ENCODE measurements at regions not wholly inside any gene's neighbourhood (a gene's known extent, or its start where the extent isn't known, plus 50 kb on each side); places are given as distances from the start of the nearest gene placed in this dataset.

- TF ChIP-seq PKNOX1 (IDR thresholded peaks at IDR 0.05) (no peak), ARNT (IDR thresholded peaks at IDR 0.05) (no peak), HDGF (IDR thresholded peaks at IDR 0.05; ENCODE audit: borderline replicate concordance) (no peak), SP1 (IDR thresholded peaks at IDR 0.05) (no peak), L3MBTL2 (conservative IDR thresholded peaks at IDR 0.05) (no peak), NFRKB (IDR thresholded peaks at IDR 0.05) (no peak), TARDBP (IDR thresholded peaks at IDR 0.05) (no peak), SUZ12 (IDR thresholded peaks at IDR 0.05) (no peak), ELF4 (IDR thresholded peaks at IDR 0.05) (no peak), FOXM1 (IDR thresholded peaks at IDR 0.05; ENCODE audit: borderline replicate concordance) (no peak), FOXA1 (IDR thresholded peaks at IDR 0.05) (no peak), FOXK2 (IDR thresholded peaks at IDR 0.05) (no peak)
Observed at GRCh38 chr7:12138421-12138820, 72.7 kb upstream of the TMEM106B start.

All from HEK293T (cell line).